LNCAP (cell line): ENCODE measurements at regions not wholly inside any gene's neighbourhood (a gene's known extent, or its start where the extent isn't known, plus 50 kb on each side); places are given as distances from the start of the nearest gene placed in this dataset.

Experiments
- CTCF ChIP-seq: fragments of 450-650 bp; IDR thresholded peaks from 2 replicates; pipeline ENCODE4 v1.5.1; 2017; ENCODE audit warnings: mild to moderate bottlenecking

- no peak for TF ChIP-seq CTCF
These were observed 433.4 kb downstream of the ZSWIM6 start for GRCh38 chr5:61765471-61765870.

- no peak for TF ChIP-seq CTCF
These were observed 434.1 kb downstream of the ZSWIM6 start for GRCh38 chr5:61766141-61766540.

GRCh38 chr5:61767231-61768080, 435.4 kb downstream of the ZSWIM6 start:
- no peak for TF ChIP-seq CTCF

- peak; percentile 47 for TF ChIP-seq CTCF
These were observed 436.7 kb downstream of the ZSWIM6 start for GRCh38 chr5:61768692-61769281.

GRCh38 chr5:61771062-61771461, 439.0 kb downstream of the ZSWIM6 start:
- TF ChIP-seq CTCF: no peak

GRCh38 chr5:61771808-61772207, 439.8 kb downstream of the ZSWIM6 start:
- no peak for TF ChIP-seq CTCF

GRCh38 chr5:61775901-61776300, 443.8 kb downstream of the ZSWIM6 start:
- no peak for TF ChIP-seq CTCF
